Left lung (tissue), 4 donors: ENCODE measurements at regions not wholly inside any gene's neighbourhood (a gene's known extent, or its start where the extent isn't known, plus 50 kb on each side); places are given as distances from the start of the nearest gene placed in this dataset.

Experiments used
- ATAC-seq: fragments of 200-7000 bp; cut with Tn5 transposase; one replicate; pipeline ENCODE4 v1.9.1; 2020; ENCODE audit warnings: moderate library complexity
- DNase-seq, 4 donors: peaks; one replicate each; pipeline ENCODE4 v3.0.0-alpha.2; 2013 to 2020
- H3K27ac ChIP-seq, 2 donors: fragments of 200-600 bp; sonication (generic) in 1 of 2; one replicate each; pipeline versions ENCODE4 v1.5.0 to v1.8.0; 2020 to 2021
- H3K27me3 ChIP-seq, 2 donors: fragments of 200-600 bp; sonication (generic) in 1 of 2; one replicate each; pipeline versions ENCODE4 v1.5.0 to v1.8.0; 2020 to 2021
- H3K36me3 ChIP-seq, 2 donors: fragments of 200-600 bp; sonication (generic) in 1 of 2; one replicate each; pipeline versions ENCODE4 v1.5.0 to v1.8.0; 2020 to 2021
- H3K4me1 ChIP-seq, 2 donors: fragments of 200-600 bp; one replicate each; pipeline ENCODE4 v1.8.0; 2021
- H3K4me3 ChIP-seq, 2 donors: fragments of 200-600 bp; sonication (generic) in 1 of 2; one replicate each; pipeline versions ENCODE4 v1.5.0 to v1.8.0; 2020 to 2021; ENCODE audit warnings: mild to moderate bottlenecking in 1 of 2
- H3K9me3 ChIP-seq, 2 donors: fragments of 200-600 bp; sonication (generic) in 1 of 2; one replicate each; pipeline versions ENCODE4 v1.5.0 to v1.8.0; 2020 to 2021
- CTCF ChIP-seq, 2 donors: fragments of 200-600 bp; sonication (generic) in 1 of 2; IDR thresholded peaks; one replicate each; pipeline versions ENCODE4 v1.5.0 to v1.8.0; 2021; ENCODE audit warnings: antibody characterized with exemption in 2 of 2
- intact Hi-C, 2 donors: fragments of 100-400 bp; cut with DNase I; formaldehyde crosslinking; loops; one replicate each; pipeline versions ENCODE4 v1.11.2 to v1.14.2; 2022
- donor health status: DM: no; HTN: yes; CAD: no.
- donor health status: DM: no; HTN: no; CAD: no.

- no peak overlapping the region for H3K4me3 ChIP-seq
- TF ChIP-seq CTCF (IDR thresholded peaks at IDR 0.05): no peak
- no peak for ATAC-seq
- H3K9me3 ChIP-seq: no peaks in the 10 kb centered on the region
- DNase-seq: no peak
- H3K4me1 ChIP-seq: no peaks in the 10 kb centered on the region
- no peak overlapping the region for H3K27ac ChIP-seq
- no peaks in the 10 kb centered on the region for H3K36me3 ChIP-seq
- no peaks in the 10 kb centered on the region for H3K27me3 ChIP-seq
- intact Hi-C loops: no loop called here
Measured at GRCh38 chr7:114109304-114109703, 190.5 kb upstream of the PPP1R3A start.

- DNase-seq (no peak), ATAC-seq (no peak)
- TF ChIP-seq CTCF (IDR thresholded peaks at IDR 0.05): no peak
- intact Hi-C loops: no loop called here
- Histone ChIP-seq H3K36me3 (no peaks in the 10 kb centered on the region), H3K9me3 (no peaks in the 10 kb centered on the region), H3K27me3 (no peaks in the 10 kb centered on the region), H3K27ac (no peak overlapping the region), H3K4me1 (no peaks in the 10 kb centered on the region), H3K4me3 (no peak overlapping the region)
Measured at GRCh38 chr7:114108510-114108909, 189.7 kb upstream of the PPP1R3A start.

- H3K4me3 ChIP-seq: no peak overlapping the region
- TF ChIP-seq CTCF (IDR thresholded peaks at IDR 0.05): no peak
- no peaks in the 10 kb centered on the region for H3K4me1 ChIP-seq
- DNase-seq (no peak), ATAC-seq (no peak)
- no peak overlapping the region for H3K27ac ChIP-seq
- no peaks in the 10 kb centered on the region for H3K27me3 ChIP-seq
- H3K9me3 ChIP-seq: no peaks in the 10 kb centered on the region
- intact Hi-C loops: no loop called here
- H3K36me3 ChIP-seq: no peaks in the 10 kb centered on the region
Measured at GRCh38 chr7:114107522-114107921, 188.7 kb upstream of the PPP1R3A start.

- H3K9me3 ChIP-seq: no peaks in the 10 kb centered on the region
- H3K4me3 ChIP-seq: no peak overlapping the region
- H3K4me1 ChIP-seq: no peaks in the 10 kb centered on the region
- DNase-seq (no peak), ATAC-seq (no peak)
- no peaks in the 10 kb centered on the region for H3K36me3 ChIP-seq
- intact Hi-C loops: no loop called here
- no peak for TF ChIP-seq CTCF (IDR thresholded peaks at IDR 0.05)
- no peak overlapping the region for H3K27ac ChIP-seq
- H3K27me3 ChIP-seq: no peaks in the 10 kb centered on the region
Measured at GRCh38 chr7:114104035-114104434, 185.2 kb upstream of the PPP1R3A start.

GRCh38 chr7:114102996-114103395, 184.2 kb upstream of the PPP1R3A start:
- Histone ChIP-seq H3K4me1 (no peaks in the 10 kb centered on the region), H3K27me3 (no peaks in the 10 kb centered on the region), H3K4me3 (no peak overlapping the region), H3K36me3 (no peaks in the 10 kb centered on the region), H3K27ac (no peak overlapping the region), H3K9me3 (no peaks in the 10 kb centered on the region)
- no peak for TF ChIP-seq CTCF (IDR thresholded peaks at IDR 0.05)
- DNase-seq (no peak), ATAC-seq (no peak)
- intact Hi-C loops: no loop called here
